Bronchial epithelial cell (primary cell): ENCODE measurements at regions not wholly inside any gene's neighbourhood (a gene's known extent, or its start where the extent isn't known, plus 50 kb on each side); places are given as distances from the start of the nearest gene placed in this dataset.
"Not testable (repeated sequence)": the region's sequence is repeated elsewhere in the genome, so short reads cannot be mapped to it uniquely, and the experiment has no call there.

ENCODE experiments used
- DNase-seq: peaks from one replicate; pipeline ENCODE4 v3.0.0-alpha.2; 2010; ENCODE audit warnings: low read depth
- FAIRE-seq: peaks from 2 replicates; lab custom pipeline; 2011; peaks lifted over from hg19 to GRCh38; lab: Jason Lieb, UNC
- H3K27me3 ChIP-seq: 2 replicates; pipeline ENCODE4 v1.5.1; 2011; ENCODE audit warnings: low read length; ENCODE audit not compliant: control insufficient read depth, insufficient read depth
- H3K36me3 ChIP-seq: 2 replicates; pipeline ENCODE4 v1.5.1; 2011; ENCODE audit warnings: low read length; ENCODE audit not compliant: control insufficient read depth, insufficient read depth
- H3K4me3 ChIP-seq: 2 replicates; pipeline ENCODE4 v1.5.1; 2011; ENCODE audit warnings: mild to moderate bottlenecking, low read depth, low read length, control low read depth
- CTCF ChIP-seq: IDR thresholded peaks from 2 replicates; pipeline ENCODE4 v1.5.1; 2011; ENCODE audit warnings: mild to moderate bottlenecking, moderate library complexity, low read length, control low read depth, inconsistent platforms; ENCODE audit not compliant: insufficient read depth, severe bottlenecking

GRCh38 chr11:43172477-43172876 is 139.3 kb upstream of the API5 start:
- H3K36me3 ChIP-seq: no peaks in the 10 kb centered on the region
- no peak for DNase-seq
- TF ChIP-seq CTCF: no peak
- no peak overlapping the region for H3K4me3 ChIP-seq
- FAIRE-seq: no peak
- no peaks in the 10 kb centered on the region for H3K27me3 ChIP-seq

- no peak for DNase-seq
- FAIRE-seq: no peak
- TF ChIP-seq CTCF: no peak
Measured at GRCh38 chr11:43177975-43178374, 133.8 kb upstream of the API5 start.

GRCh38 chr11:43194459-43194858 is 117.3 kb upstream of the API5 start:
- not testable (repeated sequence) for FAIRE-seq, H3K4me3 ChIP-seq, H3K27me3 ChIP-seq, DNase-seq, H3K36me3 ChIP-seq

More at GRCh38 chr11:43177975-43178374, 133.8 kb upstream of the API5 start:
- H3K36me3 ChIP-seq: no peaks in the 10 kb centered on the region
- H3K4me3 ChIP-seq: no peak overlapping the region
- H3K27me3 ChIP-seq: no peaks in the 10 kb centered on the region

GRCh38 chr11:43197379-43197778 is 114.4 kb upstream of the API5 start:
- TF ChIP-seq CTCF: no peak
- Histone ChIP-seq H3K36me3 (no peaks in the 10 kb centered on the region), H3K4me3 (no peak overlapping the region), H3K27me3 (no peaks in the 10 kb centered on the region)
- FAIRE-seq: no peak
- DNase-seq: no peak

- FAIRE-seq (no peak), DNase-seq (no peak)
- no peak for TF ChIP-seq CTCF
- no peak overlapping the region for H3K4me3 ChIP-seq
- no peaks in the 10 kb centered on the region for H3K27me3 ChIP-seq
- H3K36me3 ChIP-seq: no peaks in the 10 kb centered on the region
Measured at GRCh38 chr11:43200031-43200430, 111.8 kb upstream of the API5 start.

GRCh38 chr11:43212279-43212678 is 99.5 kb upstream of the API5 start:
- TF ChIP-seq CTCF: no peak

More at GRCh38 chr11:43212279-43212678, 99.5 kb upstream of the API5 start:
- Histone ChIP-seq H3K27me3 (no peaks in the 10 kb centered on the region), H3K4me3 (no peak overlapping the region), H3K36me3 (no peaks in the 10 kb centered on the region)
- DNase-seq: no peak
- no peak for FAIRE-seq
